RCC 7860 (cell line): ENCODE measurements at regions not wholly inside any gene's neighbourhood (a gene's known extent, or its start where the extent isn't known, plus 50 kb on each side); places are given as distances from the start of the nearest gene placed in this dataset.
"Not testable (repeated sequence)": the region's sequence is repeated elsewhere in the genome, so short reads cannot be mapped to it uniquely, and the experiment has no call there.

Source experiments
- DNase-seq: peaks from one replicate; pipeline ENCODE4 v3.0.0-alpha.2; 2015; ENCODE audit warnings: low spot score
- FAIRE-seq: peaks from 2 replicates; lab custom pipeline; 2012; peaks lifted over from hg19 to GRCh38; lab: Jason Lieb, UNC

- no peak for FAIRE-seq
Observed at GRCh38 chr10:32143302-32143847, 87.2 kb upstream of the KIF5B start.

GRCh38 chr10:32142646-32143045 is 86.4 kb upstream of the KIF5B start:
- no peak for DNase-seq
- no peak for FAIRE-seq

More at GRCh38 chr10:32143302-32143847, 87.2 kb upstream of the KIF5B start:
- DNase-seq, result no peak

- no peak for FAIRE-seq
Observed at GRCh38 chr10:32141018-32141807, 85.0 kb upstream of the KIF5B start.

GRCh38 chr10:32140403-32140802 is 84.2 kb upstream of the KIF5B start:
- FAIRE-seq (no peak), DNase-seq (no peak)

More at GRCh38 chr10:32141018-32141807, 85.0 kb upstream of the KIF5B start:
- DNase-seq, result no peak

- peak; percentile 84 for FAIRE-seq
- DNase-seq, result peak; percentile 80
Observed at GRCh38 chr10:32139223-32140073, 83.2 kb upstream of the KIF5B start.

- FAIRE-seq, DNase-seq: not testable (repeated sequence)
Observed at GRCh38 chr10:32136927-32137326, 80.7 kb upstream of the KIF5B start.

- DNase-seq, FAIRE-seq: not testable (repeated sequence)
Observed at GRCh38 chr10:32135796-32136195, 79.6 kb upstream of the KIF5B start.

- FAIRE-seq, result no peak
- no peak for DNase-seq
Observed at GRCh38 chr10:32132357-32132946, 76.2 kb upstream of the KIF5B start.

- DNase-seq, result no peak
- FAIRE-seq, result no peak
Observed at GRCh38 chr10:32131388-32131787, 75.2 kb upstream of the KIF5B start.

GRCh38 chr10:32130788-32131187 is 74.6 kb upstream of the KIF5B start:
- DNase-seq (no peak), FAIRE-seq (no peak)

GRCh38 chr10:32125023-32125422 is 68.8 kb upstream of the KIF5B start:
- DNase-seq, result no peak
- FAIRE-seq, result no peak

- DNase-seq, result no peak
- FAIRE-seq, result no peak
Observed at GRCh38 chr10:32123021-32123420, 66.8 kb upstream of the KIF5B start.

GRCh38 chr10:32121648-32122047 is 65.4 kb upstream of the KIF5B start:
- FAIRE-seq (no peak), DNase-seq (no peak)

GRCh38 chr10:32120147-32120546 is 63.9 kb upstream of the KIF5B start:
- DNase-seq (no peak), FAIRE-seq (no peak)

- FAIRE-seq (no peak), DNase-seq (no peak)
Observed at GRCh38 chr10:32114508-32114907, 58.3 kb upstream of the KIF5B start.

- peak; percentile 84 for FAIRE-seq
- DNase-seq, result peak; percentile 58
Observed at GRCh38 chr10:32112055-32112454, 55.8 kb upstream of the KIF5B start.

GRCh38 chr10:32111585-32111984 is 55.4 kb upstream of the KIF5B start:
- DNase-seq, result no peak
- FAIRE-seq, result no peak

GRCh38 chr10:32110790-32111189 is 54.6 kb upstream of the KIF5B start:
- FAIRE-seq (no peak), DNase-seq (no peak)

- no peak for FAIRE-seq
- no peak for DNase-seq
Observed at GRCh38 chr10:32109603-32110002, 53.4 kb upstream of the KIF5B start.
